Gastroesophageal sphincter (tissue), 4 donors: ENCODE measurements at regions not wholly inside any gene's neighbourhood (a gene's known extent, or its start where the extent isn't known, plus 50 kb on each side); places are given as distances from the start of the nearest gene placed in this dataset.

Experiments
- ATAC-seq: fragments of 150-250 bp; one replicate; pipeline ENCODE4 v1.9.1; 2016; ENCODE audit warnings: mild to moderate bottlenecking, moderate library complexity
- H3K27ac ChIP-seq, 4 donors: fragments of 200-600 bp; sonication (generic) in 3 of 4; 1 replicate in 3 of 4; 2 replicates in 1 of 4; pipeline ENCODE4 v1.5.1; 2016 to 2019
- H3K27me3 ChIP-seq: fragments of 200-600 bp; sonication (generic); one replicate; pipeline ENCODE4 v1.5.1; 2019
- H3K36me3 ChIP-seq, 2 donors: fragments of 200-600 bp; sonication (generic); one replicate each; pipeline ENCODE4 v1.5.1; 2019; ENCODE audit warnings: control low read depth in 1 of 2
- H3K4me1 ChIP-seq, 3 donors: fragments of 200-600 bp; sonication (generic); 1 replicate in 2 of 3; 2 replicates in 1 of 3; pipeline ENCODE4 v1.5.1; 2016 to 2019; ENCODE audit warnings: control low read depth in 2 of 3
- H3K4me3 ChIP-seq, 2 donors: fragments of 200-600 bp; sonication (generic); one replicate each; pipeline ENCODE4 v1.5.1; 2019; ENCODE audit warnings: mild to moderate bottlenecking in 1 of 2, moderate library complexity in 1 of 2
- H3K9me3 ChIP-seq, 3 donors: fragments of 200-600 bp; sonication (generic); one replicate each; pipeline ENCODE4 v1.5.1; 2017 to 2019; ENCODE audit warnings: control low read depth in 2 of 3
- EP300 ChIP-seq: sonication (generic); formaldehyde crosslinking; IDR thresholded peaks from one replicate; pipeline ENCODE4 v1.6.1; 2017; ENCODE audit warnings: antibody characterized with exemption, mild to moderate bottlenecking
- POLR2A ChIP-seq, 2 donors: fragments of 450-650 bp; IDR thresholded peaks; one replicate each; pipeline ENCODE4 v1.6.1; 2017; ENCODE audit warnings: antibody characterized with exemption in 2 of 2, mild to moderate bottlenecking in 2 of 2, moderate library complexity in 1 of 2
- POLR2AphosphoS5 ChIP-seq: sonication (generic); formaldehyde crosslinking; IDR thresholded peaks from one replicate; pipeline ENCODE4 v1.6.1; 2017; ENCODE audit warnings: antibody characterized with exemption
- WGBS, 2 donors: methylation state at CpG; one replicate each; pipeline ENCODE4 v1.1.5; 2018; ENCODE audit warnings: low coverage in 1 of 2; 5-methylcytosine and 5-hydroxymethylcytosine counted together
- TF ChIP-seq, protein P1 (sequence below), 4 experiments: fragments of 200-600 bp in 2 of 4; fragments of 450-650 bp in 2 of 4; sonication (generic) in 1 of 4; IDR thresholded peaks; one replicate each; pipeline ENCODE4 v1.5.1; 2017 to 2019; ENCODE audit warnings: antibody characterized with exemption in 4 of 4, mild to moderate bottlenecking in 2 of 4, moderate library complexity in 2 of 4

DNA sequence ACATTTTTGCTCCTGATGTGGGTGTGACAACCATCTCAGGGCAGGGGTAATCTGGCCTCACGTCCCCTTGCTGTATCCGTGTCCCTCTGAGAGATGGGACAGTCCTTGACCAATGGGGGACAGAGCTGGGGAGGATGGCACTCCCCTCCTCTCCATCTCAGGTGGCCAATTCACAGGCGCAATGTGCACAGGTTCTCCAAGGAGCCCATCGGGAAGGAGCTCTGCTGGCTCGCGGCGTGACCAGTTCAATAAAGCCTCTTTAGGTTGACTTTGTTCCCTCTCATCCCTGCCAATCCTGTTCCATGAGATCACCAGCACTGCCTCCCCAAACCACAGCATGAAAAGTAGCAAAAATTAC, 196.3 kb upstream of the SLC24A3 start:
- no peak overlapping the region for H3K4me3 ChIP-seq
- H3K4me1 ChIP-seq = peaks cover 0 to 10% (median 0%) of the 10 kb centered on the region in 3 donors
- ATAC-seq = no peak
- no peaks in the 10 kb centered on the region for H3K36me3 ChIP-seq
- H3K27ac ChIP-seq = no peak overlapping the region
- H3K9me3 ChIP-seq = no peaks in the 10 kb centered on the region
- H3K27me3 ChIP-seq = no peaks in the 10 kb centered on the region
- no peak for TF ChIP-seq EP300
- TF ChIP-seq POLR2A (IDR thresholded peaks at IDR 0.05) = no peak
- no peak for TF ChIP-seq POLR2AphosphoS5
- TF ChIP-seq, protein P1, sequence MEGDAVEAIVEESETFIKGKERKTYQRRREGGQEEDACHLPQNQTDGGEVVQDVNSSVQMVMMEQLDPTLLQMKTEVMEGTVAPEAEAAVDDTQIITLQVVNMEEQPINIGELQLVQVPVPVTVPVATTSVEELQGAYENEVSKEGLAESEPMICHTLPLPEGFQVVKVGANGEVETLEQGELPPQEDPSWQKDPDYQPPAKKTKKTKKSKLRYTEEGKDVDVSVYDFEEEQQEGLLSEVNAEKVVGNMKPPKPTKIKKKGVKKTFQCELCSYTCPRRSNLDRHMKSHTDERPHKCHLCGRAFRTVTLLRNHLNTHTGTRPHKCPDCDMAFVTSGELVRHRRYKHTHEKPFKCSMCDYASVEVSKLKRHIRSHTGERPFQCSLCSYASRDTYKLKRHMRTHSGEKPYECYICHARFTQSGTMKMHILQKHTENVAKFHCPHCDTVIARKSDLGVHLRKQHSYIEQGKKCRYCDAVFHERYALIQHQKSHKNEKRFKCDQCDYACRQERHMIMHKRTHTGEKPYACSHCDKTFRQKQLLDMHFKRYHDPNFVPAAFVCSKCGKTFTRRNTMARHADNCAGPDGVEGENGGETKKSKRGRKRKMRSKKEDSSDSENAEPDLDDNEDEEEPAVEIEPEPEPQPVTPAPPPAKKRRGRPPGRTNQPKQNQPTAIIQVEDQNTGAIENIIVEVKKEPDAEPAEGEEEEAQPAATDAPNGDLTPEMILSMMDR (IDR thresholded peaks at IDR 0.05) = no peak
- WGBS, 2 donors = 60 to 80% methylated on average over 1 of the region's 7 CpGs

DNA sequence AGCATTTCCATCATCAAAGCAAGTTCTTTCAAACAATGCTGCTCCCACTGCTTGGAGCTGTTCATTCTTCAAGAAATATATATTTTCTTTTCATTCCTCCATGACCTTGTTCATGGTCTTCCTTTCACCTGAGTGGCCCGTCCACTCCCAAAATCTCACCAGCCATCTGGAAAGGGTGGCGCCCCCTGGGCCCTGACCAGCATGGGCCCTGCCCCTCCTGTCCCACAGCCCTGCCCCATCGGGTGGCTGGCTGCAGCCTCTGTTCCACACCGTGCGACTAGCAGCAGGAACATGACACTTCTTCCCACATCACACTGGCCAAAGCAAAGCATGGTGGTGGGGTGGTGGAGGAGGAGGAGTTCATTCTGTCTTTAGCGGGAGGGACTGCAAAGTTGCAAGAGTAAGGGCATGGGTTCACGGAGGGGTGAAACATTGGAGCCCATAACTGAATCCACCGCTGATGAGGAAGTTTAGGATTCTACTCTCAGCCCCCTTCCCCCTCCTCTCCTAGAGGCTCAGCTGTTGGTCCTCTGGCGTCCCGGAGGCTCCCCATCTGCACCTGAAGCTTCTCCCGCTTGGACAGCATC, 195.2 kb upstream of the SLC24A3 start:
- H3K4me3 ChIP-seq = no peak overlapping the region
- WGBS, 2 donors = 79 to 83% methylated on average over 3 to 6 of the region's 11 CpGs
- H3K9me3 ChIP-seq = no peaks in the 10 kb centered on the region
- no peak overlapping the region for H3K27ac ChIP-seq
- H3K36me3 ChIP-seq = no peaks in the 10 kb centered on the region
- no peaks in the 10 kb centered on the region for H3K27me3 ChIP-seq
- TF ChIP-seq, protein P1 (IDR thresholded peaks at IDR 0.05) = no peak
- TF ChIP-seq EP300 = no peak
- TF ChIP-seq POLR2A (IDR thresholded peaks at IDR 0.05) = no peak
- TF ChIP-seq POLR2AphosphoS5 = no peak
- ATAC-seq = no peak
- H3K4me1 ChIP-seq = peaks cover 0 to 10% (median 0%) of the 10 kb centered on the region in 3 donors

DNA sequence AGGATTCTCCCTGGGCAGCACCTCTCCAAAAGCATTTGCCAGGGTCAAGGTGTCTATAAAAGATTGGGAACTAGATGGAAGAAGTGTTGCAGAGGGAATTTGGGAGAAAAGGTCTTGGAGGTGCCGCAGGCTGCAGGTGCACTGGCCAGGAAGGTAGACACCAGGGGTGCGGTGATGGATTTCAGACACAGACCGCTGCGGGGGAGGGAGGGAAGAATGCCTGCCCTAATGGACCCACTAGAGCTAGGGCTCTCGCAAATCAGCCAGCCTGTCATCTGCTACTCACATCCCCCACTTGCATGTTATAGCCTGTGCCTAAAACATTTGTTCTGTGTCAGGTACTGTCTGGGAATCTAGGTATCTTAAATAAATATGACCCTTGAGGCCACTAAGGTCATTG, 193.6 kb upstream of the SLC24A3 start:
- no peak for ATAC-seq

DNA sequence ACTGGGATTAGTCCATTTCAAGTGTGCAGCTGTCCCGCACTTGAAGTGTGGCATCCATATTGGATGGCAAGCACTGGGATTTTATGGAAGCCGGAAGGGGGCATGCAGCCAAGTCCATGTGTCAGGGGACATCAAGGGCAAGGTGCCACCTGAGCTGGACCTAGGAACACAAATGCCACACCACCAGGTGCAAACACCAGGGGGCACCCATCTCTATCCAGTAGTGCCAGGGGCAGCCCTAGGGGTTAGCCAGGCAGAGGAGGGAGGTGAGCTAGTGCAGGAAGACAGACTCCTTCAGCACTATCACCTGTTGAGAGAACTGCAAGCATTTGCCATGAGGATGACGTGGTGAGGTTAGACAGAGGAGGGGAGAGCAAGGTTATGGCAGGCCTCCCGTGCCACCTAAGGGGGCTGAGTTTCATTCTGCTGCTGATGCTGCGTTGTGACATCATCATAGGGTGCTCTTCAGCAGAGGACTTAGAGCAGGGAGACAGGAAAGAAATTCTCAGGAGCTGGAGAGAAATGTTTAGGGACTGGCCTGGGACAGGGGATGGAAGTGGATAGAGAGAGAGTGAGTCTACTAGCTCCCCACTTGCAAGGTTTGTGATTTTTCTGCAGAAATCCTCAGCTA, 192.6 kb upstream of the SLC24A3 start:
- Histone ChIP-seq H3K9me3 (no peaks in the 10 kb centered on the region), H3K4me3 (no peak overlapping the region), H3K4me1 (peaks cover 0 to 10% (median 0%) of the 10 kb centered on the region in 3 donors), H3K36me3 (no peaks in the 10 kb centered on the region), H3K27me3 (no peaks in the 10 kb centered on the region), H3K27ac (no peak overlapping the region)
- ATAC-seq = no peak
- TF ChIP-seq POLR2AphosphoS5 (no peak), EP300 (no peak), POLR2A (IDR thresholded peaks at IDR 0.05) (no peak)
- TF ChIP-seq, protein P1 (IDR thresholded peaks at IDR 0.05) = no peak
- WGBS, 2 donors = 86 to 93% methylated on average over 2 to 5 of the region's 5 CpGs

More for the DNA sequence above, 193.6 kb upstream of the SLC24A3 start:
- 100% methylated on average over 2 to 4 of the region's 5 CpGs for WGBS, 2 donors
- TF ChIP-seq POLR2AphosphoS5 = no peak
- no peak for TF ChIP-seq POLR2A (IDR thresholded peaks at IDR 0.05)
- no peak for TF ChIP-seq EP300
- TF ChIP-seq, protein P1 (IDR thresholded peaks at IDR 0.05) = no peak
- H3K9me3 ChIP-seq = no peaks in the 10 kb centered on the region
- peaks cover 0 to 10% (median 0%) of the 10 kb centered on the region in 3 donors for H3K4me1 ChIP-seq
- H3K36me3 ChIP-seq = no peaks in the 10 kb centered on the region
- H3K4me3 ChIP-seq = no peak overlapping the region
- H3K27me3 ChIP-seq = no peaks in the 10 kb centered on the region
- H3K27ac ChIP-seq = no peak overlapping the region
